Sigmoid colon (tissue), 4 donors: ENCODE measurements at regions not wholly inside any gene's neighbourhood (a gene's known extent, or its start where the extent isn't known, plus 50 kb on each side); places are given as distances from the start of the nearest gene placed in this dataset.
"Not testable (repeated sequence)": the region's sequence is repeated elsewhere in the genome, so short reads cannot be mapped to it uniquely, and the experiment has no call there.

ENCODE experiments used
- EP300 ChIP-seq, 4 donors: sonication (generic); formaldehyde crosslinking; IDR thresholded peaks; one replicate each; pipeline ENCODE4 v1.6.1; 2017; ENCODE audit warnings: antibody characterized with exemption in 4 of 4
- POLR2AphosphoS5 ChIP-seq, 4 donors: sonication (generic); formaldehyde crosslinking; IDR thresholded peaks; one replicate each; pipeline ENCODE4 v1.6.1; 2017; ENCODE audit warnings: antibody characterized with exemption in 4 of 4
- TF ChIP-seq, protein P1 (sequence below), 4 experiments: fragments of 450-650 bp in 3 of 4; fragments of 200-600 bp in 1 of 4; IDR thresholded peaks; one replicate each; pipeline ENCODE4 v1.5.1; 2016 to 2019; ENCODE audit warnings: antibody characterized with exemption in 4 of 4, mild to moderate bottlenecking in 3 of 4, moderate library complexity in 2 of 4

DNA sequence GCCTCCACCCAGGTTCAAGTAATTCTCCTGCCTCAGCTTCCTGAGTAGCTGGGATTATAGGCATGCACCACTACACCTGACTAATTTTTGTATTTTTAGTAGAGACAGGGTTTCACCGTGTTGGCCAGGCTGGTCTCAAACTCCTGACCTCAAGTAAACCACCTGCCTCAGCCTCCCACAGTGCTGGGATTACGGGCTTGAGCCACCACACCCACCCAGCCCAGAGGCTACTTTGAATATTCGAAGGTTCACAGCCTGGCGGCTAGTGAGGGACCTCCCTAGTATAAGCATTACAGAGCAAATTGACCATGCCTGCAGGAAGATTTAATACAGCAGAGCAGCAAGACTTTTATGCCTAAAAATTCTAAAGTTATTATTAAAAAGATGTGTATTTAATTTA, 86.6 kb downstream of the SEPTIN7 start:
- TF ChIP-seq, protein P1, sequence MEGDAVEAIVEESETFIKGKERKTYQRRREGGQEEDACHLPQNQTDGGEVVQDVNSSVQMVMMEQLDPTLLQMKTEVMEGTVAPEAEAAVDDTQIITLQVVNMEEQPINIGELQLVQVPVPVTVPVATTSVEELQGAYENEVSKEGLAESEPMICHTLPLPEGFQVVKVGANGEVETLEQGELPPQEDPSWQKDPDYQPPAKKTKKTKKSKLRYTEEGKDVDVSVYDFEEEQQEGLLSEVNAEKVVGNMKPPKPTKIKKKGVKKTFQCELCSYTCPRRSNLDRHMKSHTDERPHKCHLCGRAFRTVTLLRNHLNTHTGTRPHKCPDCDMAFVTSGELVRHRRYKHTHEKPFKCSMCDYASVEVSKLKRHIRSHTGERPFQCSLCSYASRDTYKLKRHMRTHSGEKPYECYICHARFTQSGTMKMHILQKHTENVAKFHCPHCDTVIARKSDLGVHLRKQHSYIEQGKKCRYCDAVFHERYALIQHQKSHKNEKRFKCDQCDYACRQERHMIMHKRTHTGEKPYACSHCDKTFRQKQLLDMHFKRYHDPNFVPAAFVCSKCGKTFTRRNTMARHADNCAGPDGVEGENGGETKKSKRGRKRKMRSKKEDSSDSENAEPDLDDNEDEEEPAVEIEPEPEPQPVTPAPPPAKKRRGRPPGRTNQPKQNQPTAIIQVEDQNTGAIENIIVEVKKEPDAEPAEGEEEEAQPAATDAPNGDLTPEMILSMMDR (IDR thresholded peaks at IDR 0.05) = not testable (repeated sequence)
- TF ChIP-seq POLR2AphosphoS5, EP300 (IDR thresholded peaks at IDR 0.05): not testable (repeated sequence)
